T-helper 2 cell treated with Interferon-gamma antibody and Interleukin-4, amounts not matched to agents 5 μg/mL and 100 μg/mL, for 36 hours (primary cell): ENCODE measurements at regions not wholly inside any gene's neighbourhood (a gene's known extent, or its start where the extent isn't known, plus 50 kb on each side); places are given as distances from the start of the nearest gene placed in this dataset.

Experiments
- DNase-seq: peaks from one replicate; pipeline ENCODE4 v3.0.0; 2021; ENCODE audit warnings: low spot score
- H3K27ac Mint-ChIP-seq: one replicate; pipeline ENCODE4 v1.8.0; 2021; ENCODE audit warnings: mild to moderate bottlenecking, mixed read lengths
- H3K27me3 Mint-ChIP-seq: one replicate; pipeline ENCODE4 v1.8.0; 2021; ENCODE audit warnings: low read depth, mixed read lengths
- H3K36me3 Mint-ChIP-seq: one replicate; pipeline ENCODE4 v1.8.0; 2021; ENCODE audit warnings: low read depth, mixed read lengths
- H3K4me1 Mint-ChIP-seq: one replicate; pipeline ENCODE4 v1.8.0; 2021; ENCODE audit warnings: low read depth, mixed read lengths
- H3K4me3 Mint-ChIP-seq: one replicate; pipeline ENCODE4 v1.8.0; 2022; ENCODE audit warnings: mild to moderate bottlenecking, moderate library complexity, mixed read lengths
- H3K9me3 Mint-ChIP-seq: one replicate; pipeline ENCODE4 v1.8.0; 2021; ENCODE audit warnings: mixed read lengths

GRCh38 chr1:80837066-80837465 lies 963.7 kb upstream of the ADGRL2 start:
- H3K27ac Mint-ChIP-seq: no peak overlapping the region
- H3K9me3 Mint-ChIP-seq: peaks cover 34% of the 10 kb centered on the region
- H3K36me3 Mint-ChIP-seq: no peaks in the 10 kb centered on the region
- no peak for DNase-seq
- no peak overlapping the region for H3K4me3 Mint-ChIP-seq
- H3K4me1 Mint-ChIP-seq: no peaks in the 10 kb centered on the region
- H3K27me3 Mint-ChIP-seq: no peaks in the 10 kb centered on the region

GRCh38 chr1:80836505-80836904 lies 964.2 kb upstream of the ADGRL2 start:
- Mint-ChIP-seq H3K27me3 (no peaks in the 10 kb centered on the region), H3K4me1 (no peaks in the 10 kb centered on the region), H3K9me3 (peaks cover 29% of the 10 kb centered on the region), H3K27ac (no peak overlapping the region), H3K36me3 (no peaks in the 10 kb centered on the region), H3K4me3 (no peak overlapping the region)
- DNase-seq: no peak

- Mint-ChIP-seq H3K4me3 (no peak overlapping the region), H3K27me3 (no peaks in the 10 kb centered on the region), H3K9me3 (peaks cover 9% of the 10 kb centered on the region), H3K36me3 (no peaks in the 10 kb centered on the region), H3K27ac (no peak overlapping the region), H3K4me1 (no peaks in the 10 kb centered on the region)
- no peak for DNase-seq
These were observed 973.1 kb upstream of the ADGRL2 start for GRCh38 chr1:80827666-80828065.

GRCh38 chr1:80825067-80825466 lies 975.7 kb upstream of the ADGRL2 start:
- Mint-ChIP-seq H3K4me3 (no peak overlapping the region), H3K4me1 (no peaks in the 10 kb centered on the region), H3K36me3 (no peaks in the 10 kb centered on the region), H3K27me3 (no peaks in the 10 kb centered on the region), H3K27ac (no peak overlapping the region), H3K9me3 (peaks cover 6% of the 10 kb centered on the region)
- DNase-seq: no peak

- Mint-ChIP-seq H3K27ac (no peak overlapping the region), H3K4me3 (no peak overlapping the region), H3K36me3 (no peaks in the 10 kb centered on the region), H3K9me3 (peaks cover 3% of the 10 kb centered on the region), H3K4me1 (no peaks in the 10 kb centered on the region), H3K27me3 (no peaks in the 10 kb centered on the region)
- no peak for DNase-seq
These were observed 982.5 kb upstream of the ADGRL2 start for GRCh38 chr1:80818211-80818610.

- peaks cover 27% of the 10 kb centered on the region for H3K9me3 Mint-ChIP-seq
- no peak overlapping the region for H3K4me3 Mint-ChIP-seq
- H3K36me3 Mint-ChIP-seq: no peaks in the 10 kb centered on the region
- H3K27ac Mint-ChIP-seq: no peak overlapping the region
- DNase-seq: no peak
- no peaks in the 10 kb centered on the region for H3K4me1 Mint-ChIP-seq
- no peaks in the 10 kb centered on the region for H3K27me3 Mint-ChIP-seq
These were observed 992.8 kb upstream of the ADGRL2 start for GRCh38 chr1:80807981-80808380.

- no peaks in the 10 kb centered on the region for H3K27me3 Mint-ChIP-seq
- H3K27ac Mint-ChIP-seq: no peak overlapping the region
- DNase-seq: no peak
These were observed 994.3 kb upstream of the ADGRL2 start for GRCh38 chr1:80806431-80806830.

GRCh38 chr1:80801695-80802094 lies 999.0 kb upstream of the ADGRL2 start:
- H3K9me3 Mint-ChIP-seq: peaks cover 12% of the 10 kb centered on the region
- no peaks in the 10 kb centered on the region for H3K27me3 Mint-ChIP-seq
- no peak overlapping the region for H3K4me3 Mint-ChIP-seq
- H3K27ac Mint-ChIP-seq: no peak overlapping the region
- H3K4me1 Mint-ChIP-seq: no peaks in the 10 kb centered on the region
- no peak for DNase-seq
- H3K36me3 Mint-ChIP-seq: no peaks in the 10 kb centered on the region

More at GRCh38 chr1:80806431-80806830, 994.3 kb upstream of the ADGRL2 start:
- H3K9me3 Mint-ChIP-seq: peaks cover 30% of the 10 kb centered on the region
- no peak overlapping the region for H3K4me3 Mint-ChIP-seq
- no peaks in the 10 kb centered on the region for H3K36me3 Mint-ChIP-seq
- no peaks in the 10 kb centered on the region for H3K4me1 Mint-ChIP-seq

- Mint-ChIP-seq H3K4me3 (no peak overlapping the region), H3K27ac (no peak overlapping the region), H3K4me1 (no peaks in the 10 kb centered on the region), H3K27me3 (no peaks in the 10 kb centered on the region), H3K36me3 (no peaks in the 10 kb centered on the region), H3K9me3 (peaks cover 15% of the 10 kb centered on the region)
- no peak for DNase-seq
These were observed 1001.3 kb upstream of the ADGRL2 start for GRCh38 chr1:80799457-80799856.

- no peak overlapping the region for H3K27ac Mint-ChIP-seq
- H3K36me3 Mint-ChIP-seq: no peaks in the 10 kb centered on the region
- no peaks in the 10 kb centered on the region for H3K27me3 Mint-ChIP-seq
- no peak overlapping the region for H3K4me3 Mint-ChIP-seq
- H3K4me1 Mint-ChIP-seq: no peaks in the 10 kb centered on the region
- peaks cover 4% of the 10 kb centered on the region for H3K9me3 Mint-ChIP-seq
- no peak for DNase-seq
These were observed 1021.5 kb upstream of the ADGRL2 start for GRCh38 chr1:80779275-80779674.

GRCh38 chr1:80778094-80778840 lies 1022.5 kb upstream of the ADGRL2 start:
- DNase-seq: no peak
- Mint-ChIP-seq H3K27me3 (no peaks in the 10 kb centered on the region), H3K27ac (no peak overlapping the region), H3K4me3 (no peak overlapping the region), H3K36me3 (no peaks in the 10 kb centered on the region), H3K4me1 (no peaks in the 10 kb centered on the region), H3K9me3 (peaks cover 5% of the 10 kb centered on the region)

GRCh38 chr1:80776266-80776665 lies 1024.5 kb upstream of the ADGRL2 start:
- no peaks in the 10 kb centered on the region for H3K36me3 Mint-ChIP-seq
- no peaks in the 10 kb centered on the region for H3K4me1 Mint-ChIP-seq
- no peak overlapping the region for H3K4me3 Mint-ChIP-seq
- no peak overlapping the region for H3K27ac Mint-ChIP-seq
- H3K9me3 Mint-ChIP-seq: peaks cover 8% of the 10 kb centered on the region
- no peak for DNase-seq
- no peaks in the 10 kb centered on the region for H3K27me3 Mint-ChIP-seq

GRCh38 chr1:80769208-80769750 lies 1031.5 kb upstream of the ADGRL2 start:
- DNase-seq: no peak
- no peak overlapping the region for H3K27ac Mint-ChIP-seq
- no peaks in the 10 kb centered on the region for H3K27me3 Mint-ChIP-seq
- no peaks in the 10 kb centered on the region for H3K4me1 Mint-ChIP-seq
- H3K4me3 Mint-ChIP-seq: no peak overlapping the region
- no peaks in the 10 kb centered on the region for H3K36me3 Mint-ChIP-seq
- peaks cover 9% of the 10 kb centered on the region for H3K9me3 Mint-ChIP-seq

GRCh38 chr1:80767711-80768110 lies 1033.0 kb upstream of the ADGRL2 start:
- Mint-ChIP-seq H3K27ac (no peak overlapping the region), H3K27me3 (no peaks in the 10 kb centered on the region), H3K4me3 (no peak overlapping the region), H3K9me3 (peaks cover 14% of the 10 kb centered on the region), H3K4me1 (no peaks in the 10 kb centered on the region), H3K36me3 (no peaks in the 10 kb centered on the region)
- DNase-seq: no peak

- Mint-ChIP-seq H3K9me3 (peaks cover 38% of the 10 kb centered on the region), H3K4me3 (no peak overlapping the region), H3K27me3 (no peaks in the 10 kb centered on the region), H3K4me1 (no peaks in the 10 kb centered on the region), H3K27ac (no peak overlapping the region), H3K36me3 (no peaks in the 10 kb centered on the region)
- no peak for DNase-seq
These were observed 1041.4 kb upstream of the ADGRL2 start for GRCh38 chr1:80759354-80759753.
